SK-N-DZ (cell line): ENCODE measurements at regions not wholly inside any gene's neighbourhood (a gene's known extent, or its start where the extent isn't known, plus 50 kb on each side); places are given as distances from the start of the nearest gene placed in this dataset.
"Not testable (repeated sequence)": the region's sequence is repeated elsewhere in the genome, so short reads cannot be mapped to it uniquely, and the experiment has no call there.

Source experiments
- DNase-seq: peaks from one replicate; pipeline ENCODE4 v3.0.0-alpha.2; 2015; ENCODE audit warnings: low spot score

GRCh38 chr16:75987323-75987722 lies 261.0 kb upstream of the CPHXL start:
- no peak for DNase-seq

GRCh38 chr16:75996491-75996890 lies 270.2 kb upstream of the CPHXL start:
- DNase-seq: no peak

- no peak for DNase-seq
Measured at GRCh38 chr16:75997606-75998005, 271.3 kb upstream of the CPHXL start.

- no peak for DNase-seq
Measured at GRCh38 chr16:76007645-76008044, 269.6 kb upstream of the CNTNAP4 start.

DNA sequence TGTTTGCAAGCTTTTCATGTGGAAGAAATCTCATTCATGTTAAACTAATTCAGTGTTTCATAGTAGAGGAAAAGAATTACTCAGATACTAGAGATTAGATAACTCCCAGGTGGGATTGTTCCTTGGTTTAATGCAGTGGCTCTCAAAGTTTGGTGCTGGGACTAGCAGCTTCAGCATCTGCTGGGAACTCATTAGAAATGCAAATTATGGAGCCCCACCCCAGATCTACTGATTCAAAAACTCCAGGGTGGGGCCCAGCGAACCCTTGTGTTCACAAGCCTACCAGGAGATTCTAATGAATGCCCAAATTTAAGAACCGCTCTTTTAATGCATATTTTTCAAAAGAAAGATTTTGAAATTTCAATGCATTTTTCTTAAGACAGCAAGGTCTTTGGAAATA lies 253.4 kb upstream of the CNTNAP4 start:
- no peak for DNase-seq

GRCh38 chr16:76035689-76036088 lies 241.5 kb upstream of the CNTNAP4 start:
- DNase-seq: peak; percentile 26

DNA sequence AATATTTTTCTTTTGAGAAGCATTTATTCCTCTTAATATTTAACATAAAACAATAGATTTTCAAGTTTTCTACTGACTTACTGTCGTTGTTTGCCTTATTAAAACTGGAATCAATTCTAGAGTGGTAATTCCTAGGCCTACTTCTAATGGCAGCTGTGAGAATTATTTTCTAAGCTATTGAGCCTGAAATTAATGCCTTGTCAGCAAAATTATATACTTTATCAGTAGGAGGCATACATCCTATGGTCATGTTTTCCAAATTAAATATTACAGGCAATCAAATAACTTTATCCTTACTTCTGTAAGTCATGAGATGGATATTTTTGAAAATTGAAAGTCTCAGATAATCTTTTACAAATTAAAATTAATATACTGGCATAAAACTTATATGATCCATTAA lies 239.1 kb upstream of the CNTNAP4 start:
- DNase-seq: no peak

GRCh38 chr16:76052725-76053124 lies 224.5 kb upstream of the CNTNAP4 start:
- no peak for DNase-seq

DNA sequence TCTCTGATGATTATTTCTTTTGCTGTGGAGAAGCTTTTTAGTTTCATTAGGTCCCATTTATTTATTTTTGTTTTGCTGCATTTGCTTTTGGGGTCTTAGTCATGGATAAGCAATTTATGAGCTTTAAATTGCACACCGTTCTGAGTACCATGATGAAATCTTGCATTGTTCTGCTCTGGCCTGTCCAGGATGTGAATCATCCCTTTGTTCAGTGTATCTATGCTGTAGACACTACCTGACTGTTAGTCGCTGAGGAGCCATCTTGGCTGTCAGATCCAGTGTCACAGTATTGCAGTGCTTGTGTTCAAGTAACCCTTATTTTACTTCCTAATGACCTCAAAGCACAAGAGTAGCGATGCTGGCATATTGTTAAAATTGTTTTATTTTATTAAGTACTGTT lies 218.0 kb upstream of the CNTNAP4 start:
- DNase-seq: no peak

DNA sequence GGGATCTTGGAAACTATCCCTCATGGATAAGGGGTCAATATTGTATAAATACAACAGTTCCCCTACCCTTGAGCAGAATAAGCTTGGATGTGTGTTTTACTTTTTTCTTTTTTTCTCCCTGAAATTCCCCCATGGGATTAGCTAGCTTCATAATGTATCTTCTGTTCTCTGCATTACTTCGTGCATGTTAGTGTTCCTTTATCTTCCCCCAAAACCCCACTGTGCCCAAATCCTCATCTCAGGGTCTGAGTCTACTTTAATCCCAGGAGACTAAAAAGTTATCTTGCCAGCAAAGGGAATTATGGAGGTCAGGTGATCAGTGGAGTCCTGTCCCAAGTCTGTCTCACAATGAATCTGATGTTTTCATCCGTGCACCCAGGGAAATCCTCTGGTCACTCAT lies 217.5 kb upstream of the CNTNAP4 start:
- no peak for DNase-seq

DNA sequence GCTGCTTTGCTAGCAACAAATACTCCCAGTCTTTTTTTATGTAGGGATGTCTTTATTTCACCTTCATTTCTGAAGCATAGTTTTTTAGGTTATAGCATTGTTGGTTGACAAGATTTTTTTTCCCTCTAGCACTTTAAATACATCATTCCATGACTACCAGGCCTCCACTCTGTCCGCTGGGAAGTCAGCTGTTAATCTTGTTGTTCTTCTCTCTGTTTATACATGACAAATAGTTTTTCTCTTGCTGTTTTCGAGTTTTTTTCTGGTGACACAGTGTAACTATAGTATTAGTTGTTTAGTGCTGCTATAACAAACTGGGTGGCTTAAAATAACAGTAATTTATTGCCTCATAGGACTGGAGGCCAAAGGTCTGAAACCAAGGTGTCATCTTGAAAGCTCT lies 205.5 kb upstream of the CNTNAP4 start:
- no peak for DNase-seq

- DNase-seq: no peak
Measured at GRCh38 chr16:76081967-76082366, 195.2 kb upstream of the CNTNAP4 start.

DNA sequence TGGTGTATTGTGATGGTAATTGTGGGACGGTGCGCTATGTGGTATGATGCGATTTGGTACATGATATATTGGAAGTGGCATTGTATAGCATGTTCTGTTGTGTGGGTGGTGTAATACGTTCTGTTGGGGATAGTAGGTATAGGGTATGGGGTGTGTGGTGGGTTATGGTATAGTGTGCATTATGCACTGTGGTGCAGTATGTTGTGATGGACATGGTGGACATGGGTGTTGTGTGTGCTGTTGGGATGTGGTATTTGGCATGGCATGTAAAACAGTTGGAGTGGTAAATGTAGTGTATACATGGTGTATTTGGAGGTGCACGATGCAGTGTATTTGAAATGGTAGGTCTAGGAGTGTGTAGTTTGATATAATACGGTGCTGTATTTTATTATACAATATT lies 170.6 kb upstream of the CNTNAP4 start:
- DNase-seq: no peak

GRCh38 chr16:76108460-76108859 lies 168.7 kb upstream of the CNTNAP4 start:
- no peak for DNase-seq

DNA sequence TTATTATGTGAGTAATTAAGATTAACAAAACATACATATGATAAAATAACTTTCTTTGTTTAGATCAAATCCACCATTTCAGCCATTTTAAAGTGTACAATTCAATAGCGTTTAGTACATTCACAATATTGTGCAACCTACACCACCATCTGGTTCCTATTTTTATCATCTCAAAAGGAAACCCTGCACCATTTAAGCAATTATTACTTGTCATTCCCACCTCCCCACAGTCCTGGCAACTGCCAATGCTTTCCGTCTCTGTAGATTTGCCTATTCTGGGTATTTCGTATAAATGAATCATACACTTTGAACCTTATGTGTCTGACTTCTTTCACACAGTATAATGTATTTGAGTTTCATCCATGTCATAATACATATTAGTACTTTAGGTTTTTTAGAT lies 162.5 kb upstream of the CNTNAP4 start:
- DNase-seq: no peak

GRCh38 chr16:76118344-76118743 lies 158.9 kb upstream of the CNTNAP4 start:
- DNase-seq: no peak

GRCh38 chr16:76121636-76122035 lies 155.6 kb upstream of the CNTNAP4 start:
- no peak for DNase-seq

DNA sequence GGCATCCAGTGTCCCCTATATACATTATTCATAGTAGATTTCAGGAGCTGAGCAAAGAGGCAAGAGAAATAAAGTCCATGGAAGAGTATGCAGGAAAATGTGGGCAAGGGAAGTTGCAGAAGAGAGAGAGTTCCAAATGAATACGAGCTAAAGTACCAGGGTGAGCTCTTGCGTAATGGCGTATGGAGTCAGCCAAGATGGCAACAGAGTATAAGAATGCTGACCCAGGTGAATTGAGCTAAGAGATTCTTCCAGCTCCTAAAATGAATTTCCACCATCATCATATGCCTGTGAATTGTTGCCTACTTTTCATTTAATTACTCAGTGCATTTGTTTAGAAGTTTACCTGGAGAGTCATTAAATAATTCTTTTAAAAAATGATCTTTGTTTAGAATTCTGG lies 153.2 kb upstream of the CNTNAP4 start:
- no peak for DNase-seq

- DNase-seq: no peak
Measured at GRCh38 chr16:76125871-76126270, 151.3 kb upstream of the CNTNAP4 start.

DNA sequence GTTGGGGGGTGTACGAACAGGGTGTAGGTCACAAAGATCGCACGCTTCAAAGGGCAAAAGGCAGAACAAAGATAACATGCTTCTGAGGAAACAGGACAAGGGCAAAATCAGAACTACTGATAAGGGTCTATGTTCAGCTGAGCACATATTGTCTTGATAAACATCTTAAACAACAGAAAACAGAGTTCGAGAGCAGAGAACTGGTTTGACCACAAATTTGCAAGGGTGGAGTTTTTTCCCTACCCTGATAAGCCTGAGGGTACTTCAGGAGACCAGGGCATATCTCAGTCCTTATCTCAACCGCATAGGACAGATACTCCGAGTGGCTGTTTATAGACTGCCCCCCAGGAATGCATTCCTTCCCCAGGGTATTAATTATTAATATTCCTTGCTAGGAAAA lies 139.1 kb upstream of the CNTNAP4 start:
- DNase-seq: not testable (repeated sequence)

DNA sequence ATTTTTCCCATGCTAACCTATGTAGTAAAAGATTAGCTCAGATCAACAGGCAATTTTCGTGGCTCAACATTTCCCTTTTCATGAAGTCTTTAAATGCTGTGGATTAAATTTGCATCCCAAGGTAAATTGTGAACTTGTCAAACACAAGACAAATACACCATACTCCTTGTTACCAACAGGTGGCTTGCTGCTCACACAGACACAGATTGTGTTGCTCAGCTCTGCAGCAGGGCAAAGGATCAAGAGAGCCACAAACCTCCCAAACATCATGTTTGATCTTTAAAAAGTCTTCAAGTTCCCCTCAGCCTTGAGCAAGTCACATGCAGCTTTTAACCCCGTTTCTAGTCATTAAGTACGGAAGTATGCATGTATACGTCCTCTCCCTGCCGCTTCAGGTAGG lies 119.6 kb upstream of the CNTNAP4 start:
- peak; percentile 16 for DNase-seq

DNA sequence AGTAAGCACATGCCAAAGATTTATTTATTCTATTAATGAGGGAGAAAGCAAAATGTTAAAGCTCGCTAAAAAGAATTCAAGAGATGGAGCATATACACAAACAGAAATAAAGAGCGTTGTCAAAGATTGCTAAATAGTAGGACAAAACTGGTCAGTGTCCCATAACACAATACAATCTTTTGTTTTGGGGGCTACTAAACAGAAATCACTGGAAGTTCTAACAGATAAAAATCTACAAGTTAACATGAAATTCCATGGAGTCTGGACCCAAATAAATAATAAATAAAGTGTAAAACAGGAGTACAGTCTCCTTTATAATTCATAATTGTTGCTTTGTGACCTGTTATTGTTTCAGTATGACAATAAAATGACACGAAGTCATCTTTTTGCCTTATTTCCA lies 115.2 kb upstream of the CNTNAP4 start:
- DNase-seq: no peak

GRCh38 chr16:76164970-76165558 lies 112.1 kb upstream of the CNTNAP4 start:
- no peak for DNase-seq

DNA sequence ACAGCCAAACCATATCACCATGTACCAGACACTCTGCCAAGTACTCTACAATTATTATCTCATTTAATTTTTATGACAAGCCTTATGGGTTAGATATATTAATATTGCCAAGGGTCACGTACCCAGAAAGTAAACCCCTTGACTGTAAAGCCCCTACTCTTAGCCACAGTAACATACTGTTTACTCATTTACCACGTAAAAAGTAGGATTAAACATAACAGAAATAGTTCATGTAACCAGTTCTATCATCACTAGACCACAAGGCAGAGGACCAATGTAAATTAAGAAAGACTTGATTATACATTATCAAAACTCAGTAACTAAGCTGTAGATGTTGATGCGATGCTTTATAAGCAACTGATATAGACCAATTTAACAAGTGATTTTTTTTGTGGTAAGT lies 101.5 kb upstream of the CNTNAP4 start:
- no peak for DNase-seq
